Fibroblast of skin of abdomen (primary cell): ENCODE measurements at regions not wholly inside any gene's neighbourhood (a gene's known extent, or its start where the extent isn't known, plus 50 kb on each side); places are given as distances from the start of the nearest gene placed in this dataset.

ENCODE experiments used
- DNase-seq: peaks from one replicate; pipeline ENCODE4 v3.0.0-alpha.2; 2013

DNA sequence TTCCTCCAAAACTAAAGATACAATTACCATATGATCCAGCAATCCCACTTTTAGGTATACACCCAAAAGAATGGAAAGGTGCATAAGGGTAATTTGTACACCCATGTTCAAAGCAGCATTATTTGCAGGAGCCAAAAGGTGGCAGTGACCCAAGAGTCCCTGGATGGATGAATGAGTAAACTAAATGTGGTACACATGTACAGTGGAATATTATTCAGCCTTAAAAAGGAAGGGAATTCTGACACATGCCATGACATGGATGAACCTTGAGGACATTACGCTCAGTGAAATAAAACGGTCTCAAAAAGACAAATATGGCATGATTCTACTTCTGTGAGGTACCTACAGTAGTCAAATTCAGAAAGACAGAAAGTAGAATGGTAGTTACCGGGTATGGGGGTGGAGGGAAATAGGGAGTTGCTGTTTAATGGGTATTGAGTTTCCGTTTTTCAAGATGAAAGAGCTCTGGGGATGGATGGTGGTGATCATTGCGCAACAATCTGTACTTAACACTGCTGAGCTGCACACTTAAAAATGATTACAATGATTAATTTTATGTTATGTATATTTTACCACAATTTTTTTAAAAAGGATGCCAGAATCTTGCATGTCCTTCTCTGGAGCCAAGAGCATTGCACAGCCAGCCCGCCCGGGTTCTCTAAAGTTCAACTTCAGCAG lies 518.9 kb upstream of the JARID2 start:
- peak; percentile 38 for DNase-seq

DNA sequence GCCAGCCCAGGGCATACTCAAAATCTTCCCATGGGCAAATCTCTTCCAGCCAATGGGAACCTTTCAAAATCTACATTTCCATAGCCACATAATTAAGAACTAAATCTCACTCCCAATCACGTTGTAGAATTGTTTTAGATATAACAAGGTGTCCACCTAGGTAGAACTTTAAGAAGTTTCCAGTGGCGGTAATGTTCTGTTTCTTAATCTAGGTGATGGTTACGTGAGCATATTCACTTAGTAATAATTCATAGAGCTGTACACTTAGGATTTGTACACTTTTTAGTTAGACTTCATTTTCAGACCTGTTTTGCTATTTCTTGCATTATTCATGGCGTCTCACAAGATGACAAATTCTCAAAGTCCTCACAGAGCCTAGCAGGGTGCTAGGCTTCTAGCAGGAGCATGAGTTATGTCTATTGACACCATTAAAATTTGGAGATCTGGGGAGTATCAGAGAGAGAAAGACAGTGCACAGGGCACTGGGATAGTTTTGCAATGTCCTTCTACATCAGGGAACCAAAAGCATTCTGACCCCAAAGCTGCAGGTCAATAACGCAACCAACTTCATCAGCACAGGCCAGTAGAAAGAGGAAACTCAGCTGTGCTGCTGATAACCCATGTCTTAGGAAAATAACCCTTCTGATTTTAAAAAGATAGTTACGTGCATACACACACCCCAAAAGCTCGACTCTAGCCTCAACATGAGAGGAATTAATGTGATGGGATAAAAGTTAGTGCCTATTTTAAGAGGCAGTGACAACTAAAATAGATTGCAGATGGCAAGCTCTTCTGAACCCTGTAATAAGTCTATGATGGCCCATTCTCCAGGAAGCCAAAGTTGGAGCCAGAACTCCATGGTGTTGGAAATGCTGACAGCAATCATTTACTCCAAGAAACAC lies 518.1 kb upstream of the JARID2 start:
- DNase-seq, result no peak

DNA sequence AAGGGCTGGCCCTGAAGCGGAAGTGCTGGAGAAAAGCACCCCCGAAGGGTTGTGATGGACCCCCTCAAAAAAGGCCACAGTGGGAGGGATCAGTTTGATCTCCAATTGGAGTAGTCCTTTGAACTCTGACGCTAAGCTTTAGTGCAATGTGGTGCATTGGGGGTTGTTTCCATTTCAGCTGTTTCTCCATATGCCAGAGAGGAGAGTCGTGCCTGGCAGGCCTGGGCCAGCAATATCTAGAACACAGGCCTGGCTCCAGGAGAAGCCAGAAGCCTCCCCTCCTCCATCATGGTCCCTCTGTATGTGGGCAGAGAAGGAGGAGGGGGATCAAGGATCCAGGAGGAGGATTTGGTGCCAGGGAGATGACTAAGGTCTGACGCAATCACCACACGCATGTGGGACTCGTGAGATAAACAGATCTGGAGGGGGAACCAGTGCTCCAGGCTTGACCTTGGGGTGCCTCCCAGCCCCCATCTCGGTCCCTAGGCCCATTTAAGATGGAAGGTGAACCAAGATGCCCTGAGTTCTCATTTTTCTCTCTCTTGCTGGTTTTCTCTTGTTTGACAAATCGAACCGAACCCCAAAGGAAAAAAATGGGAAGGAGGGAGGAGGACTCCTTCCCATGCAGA lies 517.4 kb upstream of the JARID2 start:
- peak; percentile 67 for DNase-seq

DNA sequence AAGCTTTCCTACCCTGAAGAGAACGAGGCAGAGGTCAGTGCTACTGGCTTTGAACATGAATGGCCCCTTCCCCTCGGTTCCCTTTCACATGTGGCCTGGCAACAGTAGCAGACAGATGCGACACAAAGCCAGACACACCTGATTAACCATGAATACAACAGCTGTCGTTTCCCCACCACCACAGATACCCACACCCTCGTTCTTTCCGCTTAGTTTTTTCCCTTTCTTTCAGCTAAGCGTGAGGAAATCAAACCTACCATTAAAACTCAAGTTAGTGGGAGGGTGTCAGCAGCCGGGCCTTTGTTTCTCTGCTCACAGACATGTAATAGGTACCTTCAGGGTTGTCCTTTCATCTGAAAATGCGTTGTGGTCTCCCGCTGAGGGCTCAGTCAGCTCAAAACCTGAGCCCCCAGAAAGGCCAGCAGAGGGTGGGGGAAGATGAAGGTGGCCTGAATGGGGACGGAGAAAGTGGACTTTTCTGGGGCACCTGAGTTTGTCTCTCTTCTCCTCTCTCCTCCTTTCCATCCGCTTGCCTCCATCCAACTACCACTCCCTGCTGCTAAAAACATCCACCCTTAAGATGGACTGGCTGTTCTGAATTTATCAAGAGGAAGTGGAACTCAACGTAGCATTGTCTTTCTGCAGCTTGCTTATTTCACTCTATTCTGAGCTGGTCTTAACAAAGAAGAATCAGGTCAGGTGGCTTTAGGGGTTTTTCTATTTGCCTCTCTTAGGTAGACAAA lies 516.6 kb upstream of the JARID2 start:
- DNase-seq, result no peak

DNA sequence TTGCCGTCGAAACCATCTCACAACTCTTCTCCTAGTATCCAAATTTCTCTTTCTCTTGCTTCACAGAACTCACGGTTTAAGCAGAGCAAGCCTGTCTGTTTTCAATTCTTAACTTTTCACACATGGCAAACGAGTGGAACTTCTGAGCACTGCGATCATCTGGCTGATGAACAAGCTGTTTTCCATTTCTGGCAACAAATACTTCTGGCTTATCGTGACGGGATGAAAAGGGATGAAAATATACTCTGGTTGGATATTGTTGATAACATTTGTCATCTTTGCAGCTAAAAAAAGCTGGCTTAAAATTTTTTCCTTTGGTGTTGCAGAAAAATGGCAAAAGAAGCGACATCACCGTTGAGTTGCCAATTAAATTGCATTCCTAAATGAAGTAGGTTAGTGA lies 515.2 kb upstream of the JARID2 start:
- peak; percentile 55 for DNase-seq

DNA sequence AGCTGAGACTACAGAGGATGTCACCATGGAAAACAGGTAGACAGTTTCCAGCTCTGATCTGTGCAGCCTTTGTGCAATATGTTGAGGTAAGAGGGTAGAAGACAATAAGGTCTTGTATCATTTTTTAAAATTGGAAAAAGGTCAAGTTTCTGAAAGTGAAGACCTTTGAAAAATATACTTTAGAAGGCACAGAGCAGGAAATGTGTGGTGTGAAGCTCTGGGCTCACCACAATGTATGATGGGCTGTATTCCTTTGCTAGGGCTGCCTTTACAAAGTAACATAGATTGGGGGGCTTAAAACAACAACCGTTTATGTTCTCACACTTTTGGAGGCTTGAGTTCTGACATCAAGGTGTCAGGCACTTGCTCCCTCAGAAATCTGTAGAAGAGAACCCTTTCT lies 514.3 kb upstream of the JARID2 start:
- no peak for DNase-seq

DNA sequence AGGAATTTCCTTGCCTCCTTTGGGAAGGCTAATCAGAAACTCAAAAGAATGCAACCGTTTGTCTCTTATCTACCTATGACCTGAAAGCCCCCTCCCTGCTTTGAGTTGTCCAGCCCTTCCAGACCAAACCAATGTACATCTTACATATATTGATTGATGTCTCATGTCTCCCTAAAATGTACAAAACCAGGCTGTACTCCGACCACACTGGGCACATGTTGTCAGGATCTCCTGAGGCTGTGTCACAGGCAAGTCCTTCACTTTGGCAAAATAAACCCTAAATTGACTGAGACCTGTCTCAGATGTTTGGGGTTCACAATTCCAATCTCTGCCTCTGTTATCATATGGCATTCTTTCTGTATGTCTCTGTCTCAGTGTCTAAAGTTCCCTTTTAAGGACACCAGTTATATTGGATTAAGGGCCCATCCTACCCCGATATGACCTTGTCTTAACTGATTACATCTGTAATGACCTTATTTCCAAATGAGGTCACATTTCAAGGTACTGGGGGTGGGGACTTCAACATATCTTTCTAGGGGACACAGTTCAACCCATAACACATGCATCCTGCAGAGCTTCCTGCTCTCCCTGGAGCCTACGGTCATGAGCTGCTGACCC lies 513.5 kb upstream of the JARID2 start:
- no peak for DNase-seq

DNA sequence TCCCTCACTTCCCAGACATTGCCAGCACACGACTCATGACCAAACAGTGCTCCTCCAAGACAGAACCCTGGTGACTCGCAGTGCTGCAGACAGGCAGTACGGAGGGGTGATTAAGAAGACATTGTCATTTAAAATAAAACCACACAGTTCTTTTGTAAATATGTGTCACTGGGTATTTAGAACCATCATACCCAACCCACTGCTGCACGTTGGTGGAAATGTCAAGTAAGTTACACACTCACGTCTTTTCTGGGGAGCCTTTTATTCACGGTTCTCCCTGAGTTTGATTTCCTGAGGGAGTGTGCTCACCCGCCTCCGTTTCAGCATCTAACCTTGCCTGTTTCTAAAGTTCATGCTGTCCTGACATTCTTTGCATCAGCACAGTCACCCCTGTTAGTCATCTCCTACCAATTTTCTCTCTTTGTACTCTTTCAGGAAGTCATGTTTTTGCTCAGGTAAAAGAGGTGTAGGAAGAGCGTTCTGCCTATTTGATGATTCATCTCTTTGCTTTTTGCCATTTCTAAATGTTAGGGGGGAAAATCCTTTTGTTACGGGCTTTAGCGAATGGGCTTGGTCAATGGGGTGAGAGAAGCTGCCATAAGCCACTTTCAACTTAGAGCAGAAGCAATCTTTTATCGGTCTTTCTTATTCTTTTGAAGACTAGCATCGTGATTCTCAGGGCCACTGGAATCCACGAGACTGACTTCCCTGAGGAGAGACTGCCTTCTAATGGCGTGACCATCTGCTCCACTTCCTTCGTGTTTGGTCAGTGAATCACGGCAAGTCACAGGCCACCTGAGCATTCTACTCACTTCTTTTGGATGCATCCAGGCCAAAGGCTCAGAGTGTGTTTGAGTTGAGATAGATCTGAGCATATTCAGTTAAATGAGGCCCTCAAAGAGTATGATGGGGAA lies 512.8 kb upstream of the JARID2 start:
- DNase-seq, result peak; percentile 65

DNA sequence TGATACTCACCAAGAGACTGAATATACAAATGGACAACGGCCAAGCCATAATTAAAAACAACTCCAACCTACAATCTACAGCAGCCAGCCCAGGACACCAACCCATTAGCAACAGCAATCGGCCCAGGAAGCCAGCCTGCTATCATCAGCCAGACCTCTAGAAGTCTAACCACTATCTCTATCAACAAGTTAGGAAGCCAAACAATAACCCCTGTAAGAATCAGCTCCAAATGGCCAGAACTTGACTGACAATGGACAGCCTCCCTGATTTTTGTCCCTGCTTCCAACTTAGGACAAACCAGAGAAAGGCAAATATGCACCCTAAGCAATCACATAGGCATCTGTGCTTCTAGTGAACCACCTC lies 511.8 kb upstream of the JARID2 start:
- peak; percentile 23 for DNase-seq

DNA sequence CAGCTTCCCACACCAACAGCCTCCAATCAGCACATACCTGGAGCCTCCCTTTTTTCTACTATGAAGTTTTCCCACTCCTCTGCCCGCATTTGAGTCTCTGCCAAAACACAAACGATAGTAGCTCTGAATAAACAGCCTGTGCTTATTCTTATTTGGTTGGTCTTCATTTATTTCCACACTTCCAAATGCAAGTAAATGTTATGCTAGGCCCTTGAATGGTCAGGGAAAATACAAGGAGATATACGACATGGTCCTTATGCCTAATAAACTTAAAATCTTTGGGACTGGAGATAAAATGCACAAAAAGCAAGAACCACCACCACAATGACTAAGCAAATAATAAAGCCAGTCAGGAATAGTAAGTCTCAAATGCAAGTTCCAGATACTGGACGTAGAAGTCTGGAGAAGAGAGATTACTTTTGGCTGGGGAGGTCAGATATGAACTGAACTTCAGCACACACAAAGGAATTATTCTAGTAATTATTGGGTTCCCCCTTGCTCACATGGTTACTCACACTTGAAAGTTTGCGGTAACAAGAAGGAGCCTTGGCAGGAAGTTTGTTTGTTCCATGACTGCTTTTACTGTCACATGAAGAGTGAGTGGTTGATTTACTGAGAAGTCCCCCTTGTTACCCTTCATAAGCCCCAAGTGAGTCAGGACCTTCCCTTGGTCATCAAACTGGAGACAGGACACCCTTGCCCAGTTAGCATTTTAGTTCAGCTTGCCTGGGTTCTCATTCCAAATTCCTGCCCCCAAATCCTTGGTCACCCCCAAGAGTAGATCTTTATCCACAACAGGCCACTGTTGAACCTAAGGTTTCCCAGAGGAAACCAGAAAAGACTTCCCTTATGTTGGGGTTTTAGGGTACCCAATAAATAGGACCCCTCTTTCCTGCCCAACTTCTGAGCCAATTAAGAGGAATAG lies 511.2 kb upstream of the JARID2 start:
- peak; percentile 65 for DNase-seq

DNA sequence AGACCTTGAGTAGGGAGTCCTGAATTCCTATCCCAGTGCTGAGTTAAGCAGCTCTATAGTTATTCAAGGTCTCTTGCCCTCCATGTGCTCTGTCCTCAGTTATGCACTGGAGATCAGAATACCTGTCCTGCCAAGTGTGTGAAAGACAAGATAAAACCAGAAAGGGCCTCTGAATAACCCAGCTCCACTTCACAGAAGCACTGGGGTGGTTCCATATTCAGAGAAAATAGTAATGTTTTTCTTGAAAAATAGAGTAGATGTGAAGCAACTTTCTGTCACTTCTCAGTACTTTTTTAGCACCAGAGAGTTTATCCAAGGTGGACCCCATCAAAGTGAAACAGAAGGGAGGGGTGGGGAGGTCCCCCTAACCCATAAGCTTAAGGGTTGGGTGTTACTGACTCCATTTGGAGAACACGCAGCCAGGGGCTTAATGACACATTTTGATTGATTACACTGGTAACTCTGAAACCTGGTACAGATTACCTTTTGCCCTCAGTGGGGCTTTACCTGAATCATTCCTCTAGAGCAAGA lies 509.8 kb upstream of the JARID2 start:
- no peak for DNase-seq

DNA sequence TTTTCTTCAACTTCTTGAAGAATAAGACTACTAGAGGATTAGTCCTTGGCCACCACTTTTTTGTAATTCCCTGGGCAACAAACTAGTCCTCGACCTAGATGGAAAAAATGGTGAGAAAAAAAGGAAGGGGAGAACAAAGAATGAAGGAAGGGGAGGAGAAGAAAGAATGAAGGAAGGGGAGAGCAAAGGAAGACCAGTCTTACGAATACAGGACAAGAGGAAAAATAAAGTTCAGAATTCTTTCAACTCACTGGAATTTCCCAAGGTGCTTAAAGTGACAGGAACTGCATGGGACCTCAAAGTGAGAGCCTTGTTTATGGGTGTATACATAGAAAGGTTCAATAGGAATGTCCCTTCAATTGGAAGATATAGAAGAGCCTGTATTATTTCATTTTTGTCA lies 509.3 kb upstream of the JARID2 start:
- no peak for DNase-seq

DNA sequence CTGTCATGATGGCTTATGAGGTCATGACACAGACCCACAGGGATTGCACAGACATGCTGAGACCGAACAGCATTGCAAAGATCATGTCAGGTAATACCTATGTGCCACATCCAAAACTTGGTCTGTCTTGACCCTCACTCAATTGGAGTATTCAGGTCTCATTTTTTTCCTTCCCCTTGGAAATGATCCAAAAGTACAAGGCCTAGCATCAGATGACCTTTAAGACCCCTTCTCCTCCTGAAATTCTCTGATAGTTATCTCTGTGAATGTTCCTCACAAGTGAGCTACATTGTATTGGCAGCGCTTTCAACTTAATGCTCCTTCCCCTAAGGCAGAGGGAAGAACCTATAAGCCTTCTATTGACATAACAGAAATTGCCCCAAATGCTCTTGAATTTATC lies 507.4 kb upstream of the JARID2 start:
- no peak for DNase-seq

DNA sequence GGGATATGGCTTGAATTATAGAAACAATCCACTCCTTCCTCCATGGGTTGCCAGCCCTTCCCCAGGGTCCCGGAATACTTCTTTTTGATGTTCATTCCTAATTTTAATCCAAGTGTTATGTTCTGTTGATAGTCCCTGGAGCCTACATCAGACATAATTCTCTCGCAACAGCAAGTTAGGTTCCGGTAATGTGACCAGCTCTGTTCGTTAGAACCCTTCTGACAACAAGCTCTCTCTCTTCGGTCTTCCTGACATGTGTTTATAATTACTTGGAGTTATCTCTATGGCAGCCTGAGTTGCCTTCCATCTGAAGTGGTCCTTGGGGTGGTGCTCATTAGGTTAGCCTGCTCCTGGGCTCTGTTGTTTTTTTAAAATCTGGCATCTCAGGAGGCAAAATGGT lies 506.9 kb upstream of the JARID2 start:
- no peak for DNase-seq

DNA sequence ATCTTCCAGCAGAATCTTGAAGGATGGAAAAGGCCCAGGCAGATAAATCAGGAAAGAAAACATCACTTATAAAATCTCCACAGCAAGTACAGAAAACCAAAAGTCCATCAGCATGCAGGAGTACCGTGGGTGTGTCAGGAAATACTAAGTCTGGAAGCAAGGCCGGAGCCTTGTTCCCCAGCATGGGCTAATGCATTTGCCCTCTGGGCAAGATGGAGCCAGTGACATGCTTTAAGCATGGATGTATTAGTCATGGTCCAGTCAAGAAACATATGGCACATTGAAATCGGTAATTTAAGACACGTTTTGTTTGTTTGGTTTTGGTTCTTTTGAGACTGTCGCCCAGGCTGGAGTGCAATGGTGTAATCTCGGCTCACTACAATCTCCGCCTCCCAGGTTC lies 506.0 kb upstream of the JARID2 start:
- DNase-seq, result no peak

DNA sequence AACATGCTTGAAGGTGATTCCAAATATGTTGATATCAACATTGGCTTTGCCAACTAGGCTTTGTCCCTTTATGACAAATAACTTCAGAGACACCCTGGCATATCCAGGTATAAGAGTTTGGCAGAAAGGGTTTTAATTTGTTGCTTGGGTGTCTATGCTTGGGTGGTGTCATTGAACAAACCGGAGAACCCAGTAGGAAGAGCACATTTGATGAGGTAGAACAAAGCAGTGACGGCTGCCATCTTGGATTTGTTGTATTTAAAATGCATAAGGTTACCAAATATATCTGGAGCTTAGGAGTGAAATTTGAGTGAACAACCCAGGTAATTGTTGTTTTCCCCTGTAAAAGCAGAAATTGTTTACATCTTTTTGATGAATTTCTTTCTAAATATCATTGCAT lies 503.7 kb upstream of the JARID2 start:
- no peak for DNase-seq

DNA sequence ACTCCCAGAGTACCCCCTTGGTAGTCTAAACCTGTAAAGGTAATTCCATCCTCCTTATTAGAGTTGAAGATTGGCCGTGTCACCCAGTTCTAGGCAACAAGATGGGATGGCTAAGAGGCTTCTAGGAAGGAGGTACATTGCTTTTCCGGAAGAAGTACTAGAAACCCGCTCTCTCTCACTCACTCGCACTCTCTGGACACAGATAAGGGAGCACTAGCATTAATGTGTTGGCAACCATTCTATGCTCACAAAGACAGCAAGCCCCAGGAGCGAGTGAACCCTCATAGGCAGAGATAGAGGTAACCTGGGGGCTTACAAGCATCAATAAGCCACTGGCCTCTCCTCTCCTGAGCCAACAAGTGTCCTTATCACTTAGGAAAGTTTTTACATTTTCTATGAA lies 503.2 kb upstream of the JARID2 start:
- DNase-seq, result no peak

DNA sequence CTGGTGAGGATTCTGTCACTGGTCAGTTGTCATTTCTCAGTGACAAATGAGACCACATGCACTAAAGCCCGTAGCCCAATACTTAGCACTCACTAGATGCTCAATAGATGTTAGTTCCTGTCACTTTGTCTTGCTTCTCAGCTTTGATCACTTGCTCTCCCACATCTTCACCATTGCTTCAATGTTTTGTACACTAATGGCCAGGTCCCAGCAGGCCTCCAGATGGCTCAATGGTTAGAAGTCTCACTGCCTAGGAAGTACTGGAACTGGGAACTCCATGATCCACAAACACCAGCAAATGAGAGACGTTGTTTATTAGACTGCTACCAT lies 502.8 kb upstream of the JARID2 start:
- DNase-seq, result no peak

DNA sequence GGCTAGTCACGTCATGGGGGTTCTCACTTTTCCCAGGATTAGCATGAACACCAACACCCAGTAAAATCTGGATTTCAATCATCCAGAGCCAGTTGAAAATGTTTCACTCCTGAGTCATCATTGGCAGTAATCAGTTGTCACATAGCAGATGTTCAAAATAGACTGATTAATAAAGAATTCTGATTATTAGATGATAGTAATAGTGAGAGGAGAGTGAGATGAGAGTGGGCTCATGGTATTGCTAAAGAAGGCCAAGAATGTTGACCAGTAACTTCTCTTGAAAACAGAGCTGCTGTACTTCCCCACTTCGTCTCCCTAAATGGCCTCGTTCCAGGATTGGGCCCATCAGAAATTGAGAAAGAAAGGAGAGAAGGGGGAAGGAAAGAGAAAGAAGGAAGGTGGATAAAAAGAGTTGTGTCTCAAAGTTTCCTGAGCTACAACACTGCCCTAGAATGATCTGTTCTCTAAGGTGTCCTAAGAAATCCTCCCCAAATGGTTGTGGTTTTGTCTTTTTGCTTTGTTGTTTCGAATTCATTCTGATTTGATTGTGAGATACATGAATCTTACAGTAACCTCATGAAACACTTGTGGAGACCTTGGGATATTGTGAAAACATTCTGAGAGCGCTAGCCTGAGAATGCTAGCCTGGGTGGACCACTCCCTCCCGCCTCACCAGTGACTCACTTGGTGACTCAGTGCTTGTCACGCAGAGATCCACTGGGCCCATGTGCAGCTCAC lies 502.2 kb upstream of the JARID2 start:
- DNase-seq, result peak; percentile 97

DNA sequence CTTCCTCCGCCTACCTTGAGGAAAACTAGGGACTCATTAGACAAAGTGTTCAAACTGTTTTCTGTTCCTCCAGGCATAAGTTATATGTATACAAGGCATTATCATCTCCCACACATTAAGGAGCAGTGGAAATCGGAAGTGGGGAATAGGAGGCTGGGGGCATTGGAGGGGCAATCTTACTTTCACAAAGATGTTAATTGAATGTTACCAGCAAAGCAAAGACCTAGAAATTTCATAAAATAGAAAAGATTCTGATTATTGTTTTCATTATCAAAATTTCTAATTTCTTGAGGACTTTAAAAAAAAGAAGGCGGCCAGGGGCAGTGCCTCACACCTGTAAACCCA lies 501.7 kb upstream of the JARID2 start:
- DNase-seq, result no peak
